ENCODE measurements at regions not wholly inside any gene's neighbourhood (a gene's known extent, or its start where the extent isn't known, plus 50 kb on each side); places are given as distances from the start of the nearest gene placed in this dataset.

- DNase-seq (ENCODE audit: low read depth, low spot score) = no peak
- Histone ChIP-seq H3K9me3 (ENCODE audit: control insufficient read depth in 1 of 2, insufficient read depth in 1 of 2, low read depth in 1 of 2, low read length in 2 of 2) (no peaks in the 10 kb centered on the region), H2AFZ (ENCODE audit: low read depth, low read length, poor library complexity, severe bottlenecking) (no peak overlapping the region), H3K27me3 (ENCODE audit: insufficient read depth, low read length) (peaks cover 20% of the 10 kb centered on the region; the same call in 1 of the 2 replicates), H3K9me2 (ENCODE audit: insufficient read depth) (no peaks in the 10 kb centered on the region), H3K27ac (ENCODE audit: low read depth, low read length) (no peak overlapping the region), H4K20me1 (ENCODE audit: insufficient read depth) (no peaks in the 10 kb centered on the region), H3K36me3 (ENCODE audit: control insufficient read depth in 1 of 2, insufficient read depth in 2 of 2, low read length in 2 of 2) (no peaks in the 10 kb centered on the region), H3K4me3 (replicated peaks in 1 of 2; ENCODE audit: low read depth in 1 of 2, low read length in 2 of 2) (no peak overlapping the region), H3K4me2 (ENCODE audit: low read length) (no peak overlapping the region), H3K4me1 (ENCODE audit: control insufficient read depth in 1 of 2, insufficient read depth in 2 of 2, low read length in 2 of 2) (no peaks in the 10 kb centered on the region), H3K79me2 (ENCODE audit: insufficient read depth, low read length) (no peaks in the 10 kb centered on the region), H3K9ac (ENCODE audit: low read length) (no peak overlapping the region)
- TF ChIP-seq EZH2 (IDR thresholded peaks at IDR 0.05) (no peak), EZH2phosphoT487 (IDR thresholded peaks at IDR 0.05; ENCODE audit: borderline replicate concordance) (no peak), POLR2AphosphoS5 (IDR thresholded peaks at IDR 0.05; ENCODE audit: low read depth, low read length) (no peak), ZFX (IDR thresholded peaks at IDR 0.05) (no peak), ELF1 (IDR thresholded peaks at IDR 0.05; ENCODE audit: borderline replicate concordance, low read depth) (no peak), ZNF274 (IDR thresholded peaks at IDR 0.05; ENCODE audit: low read depth, low read length) (no peak), FOSL1 (IDR thresholded peaks at IDR 0.05; ENCODE audit: low read depth) (no peak), SIN3A (IDR thresholded peaks at IDR 0.05; ENCODE audit: low read depth) (no peak), POLR2A (IDR thresholded peaks at IDR 0.05; ENCODE audit: borderline replicate concordance, extremely low read depth, insufficient read depth, insufficient read length) (no peak), TCF7L2 (IDR thresholded peaks at IDR 0.05; ENCODE audit: borderline replicate concordance, extremely low read depth, insufficient read depth, insufficient read length) (no peak), CEBPB (IDR thresholded peaks at IDR 0.05; ENCODE audit: low read depth) (no peak), RAD21 (IDR thresholded peaks at IDR 0.05; ENCODE audit: low read depth) (no peak), YY1 (IDR thresholded peaks at IDR 0.05; ENCODE audit: extremely low read depth, insufficient replicate concordance, low read depth, low read length) (no peak), SRF (IDR thresholded peaks at IDR 0.05; ENCODE audit: low read depth) (no peak), CTCF (IDR thresholded peaks at IDR 0.05 in 2 of 3, conservative IDR thresholded peaks at IDR 0.05 in 1 of 3; ENCODE audit: borderline replicate concordance in 1 of 3, insufficient read depth in 1 of 3, low read depth in 2 of 3, low read length in 2 of 3) (no peak), EGR1 (IDR thresholded peaks at IDR 0.05; ENCODE audit: low read depth) (no peak)
- ATAC-seq = no peak
- intact Hi-C loops (cut with micrococcal nuclease) = no loop called here
- BruUV-seq (replicated peaks) = no TSS peak
- RAD21 ChIA-PET (ENCODE audit: low non-redundant PET in 1 of 2, low total read pairs in 2 of 2, uncharacterized antibody in 2 of 2, unreplicated experiment in 2 of 2) = no interaction called here
- POLR2A ChIA-PET = no interaction called here
- CTCF ChIA-PET = no interaction called here
Measured at GRCh38 chr1:90505806-90506205, 211.3 kb downstream of the BARHL2 start.
